Choroid plexus epithelial cell (primary cell): ENCODE measurements at regions not wholly inside any gene's neighbourhood (a gene's known extent, or its start where the extent isn't known, plus 50 kb on each side); places are given as distances from the start of the nearest gene placed in this dataset.

ENCODE experiments used
- DNase-seq: peaks from one replicate; pipeline ENCODE4 v3.0.0-alpha.2; 2010; ENCODE audit warnings: low read depth
- H3K4me3 ChIP-seq: 2 replicates; pipeline ENCODE4 v1.5.1; 2011; ENCODE audit warnings: low read depth, mild to moderate bottlenecking, control low read depth, low read length, moderate library complexity
- TF ChIP-seq, protein P1 (sequence below): conservative IDR thresholded peaks from 2 replicates; pipeline ENCODE4 v1.5.1; 2011; ENCODE audit warnings: low read depth, mild to moderate bottlenecking, control low read depth, inconsistent platforms, low read length, moderate library complexity

DNA sequence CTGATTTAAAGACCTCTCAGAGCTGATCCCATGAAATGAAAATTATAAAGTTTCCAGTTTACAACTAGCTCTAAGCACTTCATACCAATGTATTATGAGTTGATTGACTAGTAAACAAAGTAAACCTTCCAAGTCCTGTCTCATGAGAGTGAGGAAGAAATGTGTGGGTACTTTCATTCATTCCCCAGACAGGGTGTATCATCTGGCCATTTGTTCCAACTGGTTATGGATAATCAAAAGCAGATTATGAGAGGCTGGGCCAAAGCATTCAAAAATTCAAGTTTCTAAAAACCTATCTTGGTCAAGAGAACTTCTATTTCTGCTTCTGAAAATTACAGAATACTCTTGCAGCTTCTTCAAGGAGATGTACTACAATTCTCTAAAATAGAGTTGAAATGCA lies 193.3 kb upstream of the RASGEF1B start:
- DNase-seq, result no peak
- TF ChIP-seq, protein P1, sequence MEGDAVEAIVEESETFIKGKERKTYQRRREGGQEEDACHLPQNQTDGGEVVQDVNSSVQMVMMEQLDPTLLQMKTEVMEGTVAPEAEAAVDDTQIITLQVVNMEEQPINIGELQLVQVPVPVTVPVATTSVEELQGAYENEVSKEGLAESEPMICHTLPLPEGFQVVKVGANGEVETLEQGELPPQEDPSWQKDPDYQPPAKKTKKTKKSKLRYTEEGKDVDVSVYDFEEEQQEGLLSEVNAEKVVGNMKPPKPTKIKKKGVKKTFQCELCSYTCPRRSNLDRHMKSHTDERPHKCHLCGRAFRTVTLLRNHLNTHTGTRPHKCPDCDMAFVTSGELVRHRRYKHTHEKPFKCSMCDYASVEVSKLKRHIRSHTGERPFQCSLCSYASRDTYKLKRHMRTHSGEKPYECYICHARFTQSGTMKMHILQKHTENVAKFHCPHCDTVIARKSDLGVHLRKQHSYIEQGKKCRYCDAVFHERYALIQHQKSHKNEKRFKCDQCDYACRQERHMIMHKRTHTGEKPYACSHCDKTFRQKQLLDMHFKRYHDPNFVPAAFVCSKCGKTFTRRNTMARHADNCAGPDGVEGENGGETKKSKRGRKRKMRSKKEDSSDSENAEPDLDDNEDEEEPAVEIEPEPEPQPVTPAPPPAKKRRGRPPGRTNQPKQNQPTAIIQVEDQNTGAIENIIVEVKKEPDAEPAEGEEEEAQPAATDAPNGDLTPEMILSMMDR, result no peak
- no peak overlapping the region for H3K4me3 ChIP-seq

DNA sequence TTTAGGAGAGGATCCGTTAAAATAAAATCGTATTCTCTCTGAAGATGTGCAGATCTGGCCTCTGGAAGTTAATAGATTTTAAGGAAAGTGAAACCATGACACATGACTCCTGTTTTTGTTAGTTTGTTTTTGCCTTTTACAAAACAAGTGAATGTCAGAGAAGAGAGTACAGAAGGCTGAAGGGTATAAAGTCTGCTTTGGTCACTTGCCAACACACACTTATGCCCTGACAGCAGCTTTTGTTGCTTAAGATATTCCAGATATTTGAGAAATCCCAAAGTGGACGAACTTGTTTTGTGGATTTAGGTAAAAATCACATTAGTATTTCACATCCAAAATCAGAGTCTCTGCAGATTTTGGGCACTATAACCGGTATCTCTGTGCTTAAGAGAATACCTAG lies 192.4 kb upstream of the RASGEF1B start:
- DNase-seq, result no peak
- TF ChIP-seq, protein P1, result no peak
- H3K4me3 ChIP-seq, result no peak overlapping the region

DNA sequence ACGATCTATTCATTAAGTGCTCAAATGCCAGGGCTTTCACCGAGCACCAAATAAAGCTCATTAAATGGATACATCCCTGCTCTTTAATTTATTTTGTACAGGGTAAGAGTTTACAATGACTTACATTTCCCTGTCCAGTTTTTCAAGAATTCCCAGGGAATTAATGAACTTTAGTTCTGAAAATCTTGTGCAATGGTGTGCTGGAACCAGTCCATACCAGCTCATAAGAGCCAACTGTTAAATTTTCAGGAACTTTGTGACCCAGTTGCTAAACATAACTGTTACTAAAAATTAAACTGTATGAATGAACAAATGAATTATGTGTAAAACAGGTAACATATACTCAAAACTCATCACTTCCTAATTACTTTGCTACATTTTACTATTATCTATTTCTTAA lies 191.7 kb upstream of the RASGEF1B start:
- no peak for DNase-seq
- H3K4me3 ChIP-seq, result no peak overlapping the region
- TF ChIP-seq, protein P1, result no peak

DNA sequence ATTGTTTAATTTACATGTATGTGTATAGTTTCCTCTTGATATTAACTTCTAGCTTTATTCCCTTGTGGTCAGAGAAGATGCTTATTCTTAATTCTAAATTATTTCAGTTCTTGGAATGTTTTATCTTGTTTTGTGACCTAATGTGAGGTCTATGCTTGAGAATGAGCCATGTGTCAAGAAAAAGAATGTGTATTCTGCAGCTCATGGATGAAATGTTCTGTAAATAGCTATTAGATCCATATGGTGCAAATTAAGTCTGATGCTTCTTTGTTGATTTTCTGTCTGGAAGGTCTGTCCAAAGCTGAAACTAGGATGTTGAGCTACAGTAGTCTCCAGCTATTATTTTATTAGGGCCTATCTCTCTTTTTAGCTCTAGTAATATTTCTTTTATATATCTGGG lies 187.3 kb upstream of the RASGEF1B start:
- no peak for DNase-seq
- no peak overlapping the region for H3K4me3 ChIP-seq
- TF ChIP-seq, protein P1, result no peak

DNA sequence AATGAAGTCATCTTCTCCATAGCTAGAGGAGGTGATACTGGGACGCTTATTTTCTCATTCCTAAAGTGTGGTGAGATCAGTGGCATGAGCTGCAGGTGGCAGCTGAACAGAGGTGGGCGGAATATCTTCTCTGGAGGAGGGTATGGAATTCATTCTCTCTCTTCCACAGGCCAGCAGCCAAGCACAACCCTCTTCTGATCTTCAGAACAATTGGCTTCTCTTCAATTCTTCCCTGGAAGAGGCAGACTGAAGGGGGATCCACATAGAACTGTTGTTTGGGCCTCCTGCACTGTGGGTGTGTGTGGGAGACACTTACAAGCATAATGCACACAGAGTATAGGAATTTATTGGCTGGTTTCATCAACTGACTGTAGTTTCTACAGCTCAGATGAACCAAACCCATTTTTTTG lies 180.4 kb upstream of the RASGEF1B start:
- TF ChIP-seq, protein P1, result no peak
- DNase-seq, result no peak
- no peak overlapping the region for H3K4me3 ChIP-seq

DNA sequence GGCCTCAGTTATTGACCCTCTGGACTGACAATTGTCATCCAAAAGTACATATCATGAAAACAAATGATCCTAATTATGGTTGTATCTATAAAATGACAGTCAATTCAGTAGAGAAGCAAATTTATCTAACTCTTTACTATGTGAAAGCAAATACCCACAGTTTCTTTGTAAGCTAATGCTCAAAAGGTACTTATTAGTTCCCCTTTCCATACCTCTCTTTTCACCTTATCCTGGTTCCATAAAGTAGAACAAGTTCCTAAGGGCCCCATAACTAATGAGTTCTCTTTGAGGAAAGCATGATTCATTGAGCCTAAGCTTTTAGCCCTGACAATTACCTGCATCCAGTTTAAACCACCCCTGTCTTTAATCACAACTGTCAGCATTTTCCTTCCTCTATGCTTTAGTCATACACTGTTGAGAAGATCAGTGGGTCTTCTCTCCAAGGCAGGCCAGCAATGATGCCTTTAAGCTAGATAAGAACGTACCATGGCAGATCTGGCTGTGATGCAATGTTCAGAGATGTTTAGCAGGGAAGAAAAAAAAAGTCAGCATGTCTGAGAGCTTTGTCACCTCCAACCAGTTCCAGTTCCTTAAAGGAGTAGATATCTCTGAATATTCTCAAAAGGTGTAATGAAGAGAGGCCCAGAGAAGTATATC lies 179.7 kb upstream of the RASGEF1B start:
- DNase-seq, result peak; percentile 27
- H3K4me3 ChIP-seq, result no peak overlapping the region
- TF ChIP-seq, protein P1, result no peak

DNA sequence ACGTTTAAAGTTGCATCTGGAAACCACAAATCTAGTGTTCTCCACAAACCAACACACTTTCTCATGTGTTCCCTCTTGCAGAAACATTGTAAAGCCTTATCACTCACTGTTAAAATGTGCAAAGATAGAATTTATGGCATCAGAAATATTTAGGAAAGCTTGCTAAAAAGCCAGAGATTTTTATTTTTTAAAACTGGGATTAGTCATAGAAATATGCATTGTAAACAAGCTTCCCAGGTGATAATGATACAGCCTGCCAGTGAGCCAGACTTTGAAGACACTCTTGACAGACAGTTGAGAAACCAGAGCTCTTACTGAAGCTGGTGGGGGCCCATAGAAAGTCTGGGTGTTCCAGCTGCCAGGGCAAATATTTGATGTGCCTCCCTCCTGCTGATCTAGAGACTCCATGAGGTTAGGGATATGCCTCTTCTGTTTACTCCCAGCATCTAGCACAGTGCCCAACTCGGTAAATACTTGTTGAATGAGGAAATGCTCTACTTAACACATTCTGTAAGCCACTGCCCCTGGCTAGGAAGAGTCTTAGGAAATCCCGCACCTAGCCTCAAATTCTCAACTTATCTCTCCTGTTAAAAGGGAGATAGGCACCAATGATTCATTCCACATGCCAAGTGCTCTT lies 179.0 kb upstream of the RASGEF1B start:
- peak; percentile 14 for DNase-seq
- no peak overlapping the region for H3K4me3 ChIP-seq
- TF ChIP-seq, protein P1, result no peak
